ENCODE measurements at regions not wholly inside any gene's neighbourhood (a gene's known extent, or its start where the extent isn't known, plus 50 kb on each side); places are given as distances from the start of the nearest gene placed in this dataset.

- H3K9me3 Mint-ChIP-seq (ENCODE audit: unreplicated experiment), result peaks cover 27% of the 10 kb centered on the region
- intact Hi-C loops (cut with micrococcal nuclease; ENCODE audit: unreplicated experiment), result no loop called here
- ChIA-PET POLR2A (no interaction called here), CTCF (no interaction called here)
- no peaks in the 10 kb centered on the region for H3K27me3 ChIP-seq (replicated peaks; ENCODE audit: control insufficient read depth, insufficient read depth, low read length)
- TF ChIP-seq, protein P1, sequence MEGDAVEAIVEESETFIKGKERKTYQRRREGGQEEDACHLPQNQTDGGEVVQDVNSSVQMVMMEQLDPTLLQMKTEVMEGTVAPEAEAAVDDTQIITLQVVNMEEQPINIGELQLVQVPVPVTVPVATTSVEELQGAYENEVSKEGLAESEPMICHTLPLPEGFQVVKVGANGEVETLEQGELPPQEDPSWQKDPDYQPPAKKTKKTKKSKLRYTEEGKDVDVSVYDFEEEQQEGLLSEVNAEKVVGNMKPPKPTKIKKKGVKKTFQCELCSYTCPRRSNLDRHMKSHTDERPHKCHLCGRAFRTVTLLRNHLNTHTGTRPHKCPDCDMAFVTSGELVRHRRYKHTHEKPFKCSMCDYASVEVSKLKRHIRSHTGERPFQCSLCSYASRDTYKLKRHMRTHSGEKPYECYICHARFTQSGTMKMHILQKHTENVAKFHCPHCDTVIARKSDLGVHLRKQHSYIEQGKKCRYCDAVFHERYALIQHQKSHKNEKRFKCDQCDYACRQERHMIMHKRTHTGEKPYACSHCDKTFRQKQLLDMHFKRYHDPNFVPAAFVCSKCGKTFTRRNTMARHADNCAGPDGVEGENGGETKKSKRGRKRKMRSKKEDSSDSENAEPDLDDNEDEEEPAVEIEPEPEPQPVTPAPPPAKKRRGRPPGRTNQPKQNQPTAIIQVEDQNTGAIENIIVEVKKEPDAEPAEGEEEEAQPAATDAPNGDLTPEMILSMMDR (IDR thresholded peaks at IDR 0.05; ENCODE audit: insufficient read depth in 1 of 2, low read depth in 1 of 2, low read length in 1 of 2, severe bottlenecking in 1 of 2, unreplicated experiment in 1 of 2), result no peak
- no TSS peak for BruUV-seq (replicated peaks)
- no peak overlapping the region for H3K27ac Mint-ChIP-seq (ENCODE audit: unreplicated experiment)
- peak in 1 of 2 experiments; percentile 26 for DNase-seq
- no peaks in the 10 kb centered on the region for H3K27me3 Mint-ChIP-seq (ENCODE audit: insufficient read depth, unreplicated experiment)
- no peak overlapping the region for H3K4me3 Mint-ChIP-seq (ENCODE audit: unreplicated experiment)
- no peaks in the 10 kb centered on the region for H3K36me3 Mint-ChIP-seq (ENCODE audit: insufficient read depth, unreplicated experiment)
- no peaks in the 10 kb centered on the region for H3K4me1 Mint-ChIP-seq (ENCODE audit: low read depth, unreplicated experiment)
- H3K4me1 ChIP-seq, result no peaks in the 10 kb centered on the region
- H3K9me3 ChIP-seq, result peaks cover 60% of the 10 kb centered on the region
- H3K4me3 ChIP-seq (ENCODE audit: low read depth, low read length), result no peak overlapping the region
- no peaks in the 10 kb centered on the region for H3K36me3 ChIP-seq (ENCODE audit: control insufficient read depth, insufficient read depth, low read length)
Observed at GRCh38 chr15:25177955-25178801, 223.4 kb downstream of the SNRPN start.

DNA sequence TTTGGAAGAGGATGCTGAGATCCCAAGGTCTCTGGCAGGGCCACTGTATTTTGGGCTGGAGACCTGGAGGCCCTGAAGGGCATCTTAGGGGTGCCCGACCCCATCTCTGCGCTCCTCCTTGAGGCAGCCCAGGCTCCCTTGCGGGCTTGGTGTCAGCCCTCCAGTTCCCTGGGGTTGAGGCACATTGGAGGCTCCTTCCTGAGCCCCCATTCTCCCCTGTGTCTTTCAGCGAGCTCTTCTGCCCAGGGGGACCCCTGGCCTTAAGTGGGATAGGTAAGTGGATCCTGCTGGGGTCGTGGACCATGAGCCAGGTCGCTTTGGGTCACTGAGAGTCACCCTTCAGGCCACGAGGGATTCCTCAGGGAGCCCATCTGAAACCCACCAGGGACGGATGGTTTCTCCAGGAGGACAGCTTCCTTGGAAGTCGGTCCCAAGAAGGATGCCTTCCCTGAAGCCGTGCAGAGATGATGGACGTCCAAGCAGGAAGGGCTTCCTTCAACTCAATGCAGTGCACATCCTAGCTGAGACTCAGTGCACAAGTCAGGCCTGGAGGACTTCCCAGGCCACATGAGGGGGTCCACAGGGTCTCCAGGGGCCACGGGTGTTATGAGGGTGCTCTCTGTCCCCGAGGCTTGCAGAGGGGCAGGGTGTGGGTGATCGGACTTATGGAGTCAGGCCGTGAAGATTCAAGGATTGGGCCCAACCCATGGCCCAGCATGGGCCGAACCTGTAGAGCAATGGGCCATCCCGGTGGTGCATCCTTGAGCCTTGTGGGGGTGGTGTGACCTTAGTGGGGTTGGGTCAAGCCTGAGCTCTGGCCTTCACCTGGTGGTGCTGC lies 224.3 kb downstream of the SNRPN start:
- intact Hi-C loops (cut with micrococcal nuclease; ENCODE audit: unreplicated experiment), result no loop called here
- CTCF ChIA-PET, result no interaction called here
- Histone ChIP-seq H3K4me3 (ENCODE audit: low read depth, low read length) (no peak overlapping the region), H3K9me3 (peaks cover 57% of the 10 kb centered on the region), H3K4me1 (no peaks in the 10 kb centered on the region), H3K36me3 (ENCODE audit: control insufficient read depth, insufficient read depth, low read length) (no peaks in the 10 kb centered on the region), H3K27me3 (replicated peaks; ENCODE audit: control insufficient read depth, insufficient read depth, low read length) (no peaks in the 10 kb centered on the region)
- DNase-seq, result peak in 1 of 2 experiments; percentile 21
- no peak overlapping the region for H3K27ac Mint-ChIP-seq (ENCODE audit: unreplicated experiment)
- no peaks in the 10 kb centered on the region for H3K27me3 Mint-ChIP-seq (ENCODE audit: insufficient read depth, unreplicated experiment)
- peaks cover 21% of the 10 kb centered on the region for H3K9me3 Mint-ChIP-seq (ENCODE audit: unreplicated experiment)
- no peaks in the 10 kb centered on the region for H3K36me3 Mint-ChIP-seq (ENCODE audit: insufficient read depth, unreplicated experiment)
- POLR2A ChIA-PET, result no interaction called here
- H3K4me3 Mint-ChIP-seq (ENCODE audit: unreplicated experiment), result no peak overlapping the region
- BruUV-seq (replicated peaks), result no TSS peak
- no peaks in the 10 kb centered on the region for H3K4me1 Mint-ChIP-seq (ENCODE audit: low read depth, unreplicated experiment)
- TF ChIP-seq, protein P1 (IDR thresholded peaks at IDR 0.05; ENCODE audit: insufficient read depth in 1 of 2, low read depth in 1 of 2, low read length in 1 of 2, severe bottlenecking in 1 of 2, unreplicated experiment in 1 of 2), result no peak

- Mint-ChIP-seq H3K4me1 (ENCODE audit: low read depth, unreplicated experiment) (no peaks in the 10 kb centered on the region), H3K27ac (ENCODE audit: unreplicated experiment) (no peak overlapping the region), H3K36me3 (ENCODE audit: insufficient read depth, unreplicated experiment) (no peaks in the 10 kb centered on the region), H3K4me3 (ENCODE audit: unreplicated experiment) (no peak overlapping the region), H3K27me3 (ENCODE audit: insufficient read depth, unreplicated experiment) (no peaks in the 10 kb centered on the region), H3K9me3 (ENCODE audit: unreplicated experiment) (peaks cover 13% of the 10 kb centered on the region)
- Histone ChIP-seq H3K4me3 (ENCODE audit: low read depth, low read length) (no peak overlapping the region), H3K4me1 (no peaks in the 10 kb centered on the region), H3K36me3 (ENCODE audit: control insufficient read depth, insufficient read depth, low read length) (no peaks in the 10 kb centered on the region), H3K27me3 (replicated peaks; ENCODE audit: control insufficient read depth, insufficient read depth, low read length) (no peaks in the 10 kb centered on the region), H3K9me3 (peaks cover 50% of the 10 kb centered on the region)
- intact Hi-C loops (cut with micrococcal nuclease; ENCODE audit: unreplicated experiment), result no loop called here
- POLR2A ChIA-PET, result no interaction called here
- DNase-seq, result peak in 1 of 2 experiments; percentile 15
- CTCF ChIA-PET, result no interaction called here
- BruUV-seq (replicated peaks), result no TSS peak
- TF ChIP-seq, protein P1 (IDR thresholded peaks at IDR 0.05; ENCODE audit: insufficient read depth in 1 of 2, low read depth in 1 of 2, low read length in 1 of 2, severe bottlenecking in 1 of 2, unreplicated experiment in 1 of 2), result no peak
Observed at GRCh38 chr15:25179673-25180511, 225.1 kb downstream of the SNRPN start.
